IPS-15b (cell line): ENCODE measurements at regions not wholly inside any gene's neighbourhood (a gene's known extent, or its start where the extent isn't known, plus 50 kb on each side); places are given as distances from the start of the nearest gene placed in this dataset.
"Not testable (repeated sequence)": the region's sequence is repeated elsewhere in the genome, so short reads cannot be mapped to it uniquely, and the experiment has no call there.

ENCODE experiments used
- H3K27me3 ChIP-seq: one replicate; pipeline ENCODE4 v1.6.1; 2013; ENCODE audit warnings: low read length; ENCODE audit not compliant: control insufficient read depth, insufficient read depth
- H3K36me3 ChIP-seq: one replicate; pipeline ENCODE4 v1.6.1; 2013; ENCODE audit warnings: low read length; ENCODE audit not compliant: control insufficient read depth, insufficient read depth
- H3K4me1 ChIP-seq: one replicate; pipeline ENCODE4 v1.6.1; 2013; ENCODE audit warnings: mild to moderate bottlenecking, low read length; ENCODE audit not compliant: control insufficient read depth, insufficient read depth
- H3K4me3 ChIP-seq: one replicate; pipeline ENCODE4 v1.5.1; 2013; ENCODE audit warnings: low read depth, low read length
- H3K9ac ChIP-seq: one replicate; pipeline ENCODE4 v1.6.1; 2013; ENCODE audit warnings: low read depth, mild to moderate bottlenecking, low read length
- H3K9me3 ChIP-seq: one replicate; pipeline ENCODE4 v1.6.1; 2013; ENCODE audit warnings: mild to moderate bottlenecking, low read length; ENCODE audit not compliant: control insufficient read depth, insufficient read depth

DNA sequence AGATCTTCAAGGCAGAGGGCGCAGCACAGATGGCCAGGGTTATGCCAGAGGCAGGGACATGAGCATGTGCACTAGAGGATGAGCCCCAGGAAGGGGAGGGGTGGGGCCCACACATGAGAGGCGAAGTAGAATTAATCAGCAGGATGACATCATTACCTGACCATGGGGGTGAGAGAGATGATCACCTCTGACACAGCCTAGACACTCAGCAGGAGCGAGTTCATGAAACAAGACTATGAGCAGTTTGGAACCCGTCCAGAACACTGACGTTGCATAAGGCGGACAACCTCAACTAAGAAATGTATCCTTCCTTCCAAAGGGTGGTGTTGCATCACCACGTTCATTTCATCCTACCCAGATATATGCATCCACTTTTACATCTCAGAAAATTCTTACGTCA is 446.7 kb upstream of the TENM3 start:
- Histone ChIP-seq H3K4me1 (peaks cover 8% of the 10 kb centered on the region), H3K9ac (no peak overlapping the region), H3K36me3 (no peaks in the 10 kb centered on the region), H3K9me3 (no peaks in the 10 kb centered on the region), H3K27me3 (no peaks in the 10 kb centered on the region), H3K4me3 (no peak overlapping the region)

DNA sequence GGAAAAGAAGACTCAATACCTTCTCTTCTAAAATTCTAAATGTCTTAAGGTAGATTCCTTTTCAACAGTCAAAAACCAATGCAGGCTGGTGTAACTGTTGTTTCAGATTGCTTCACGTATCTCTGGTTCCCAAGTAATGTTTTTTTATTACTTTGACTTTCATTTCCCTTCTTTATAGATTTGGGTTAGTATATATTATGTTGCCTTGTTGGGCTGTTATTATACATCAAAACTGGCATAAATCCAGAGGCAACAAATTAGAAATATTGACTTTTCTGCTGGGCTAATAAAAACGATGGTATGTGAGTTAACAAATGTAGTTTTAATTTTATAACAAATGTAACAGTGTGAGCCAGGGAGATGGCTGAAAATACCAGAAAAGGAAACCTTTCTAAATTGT is 444.7 kb upstream of the TENM3 start:
- H3K4me1 ChIP-seq = no peaks in the 10 kb centered on the region
- H3K27me3 ChIP-seq = no peaks in the 10 kb centered on the region
- H3K9me3 ChIP-seq = no peaks in the 10 kb centered on the region
- no peak overlapping the region for H3K9ac ChIP-seq
- H3K36me3 ChIP-seq = no peaks in the 10 kb centered on the region
- H3K4me3 ChIP-seq = no peak overlapping the region

DNA sequence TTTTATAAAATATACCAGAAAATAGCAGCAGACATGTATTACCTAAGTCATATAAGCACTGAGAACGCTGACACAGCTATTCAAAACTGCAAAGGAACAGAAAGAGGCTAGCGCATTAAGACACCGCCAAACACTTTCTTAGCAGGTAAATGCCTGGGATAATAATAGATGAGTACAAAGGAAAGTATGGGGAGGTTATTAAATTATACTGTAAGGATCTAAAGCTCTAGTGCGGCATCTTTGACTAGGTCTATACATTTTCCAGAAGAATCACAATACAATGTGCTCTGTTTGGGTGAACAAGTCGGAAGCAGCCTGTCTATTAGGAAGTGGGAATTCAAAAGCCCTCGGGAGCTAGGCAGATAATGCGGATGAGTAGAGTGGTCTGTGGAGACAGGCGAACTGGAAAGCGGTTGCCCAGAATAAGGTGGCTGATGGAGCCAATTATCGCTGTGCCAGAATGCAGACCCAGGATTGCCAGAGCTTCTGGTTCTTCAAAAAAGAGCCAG is 443.6 kb upstream of the TENM3 start:
- Histone ChIP-seq H3K9ac (no peak overlapping the region), H3K4me1 (no peaks in the 10 kb centered on the region), H3K36me3 (no peaks in the 10 kb centered on the region), H3K27me3 (no peaks in the 10 kb centered on the region), H3K9me3 (no peaks in the 10 kb centered on the region), H3K4me3 (no peak overlapping the region)

DNA sequence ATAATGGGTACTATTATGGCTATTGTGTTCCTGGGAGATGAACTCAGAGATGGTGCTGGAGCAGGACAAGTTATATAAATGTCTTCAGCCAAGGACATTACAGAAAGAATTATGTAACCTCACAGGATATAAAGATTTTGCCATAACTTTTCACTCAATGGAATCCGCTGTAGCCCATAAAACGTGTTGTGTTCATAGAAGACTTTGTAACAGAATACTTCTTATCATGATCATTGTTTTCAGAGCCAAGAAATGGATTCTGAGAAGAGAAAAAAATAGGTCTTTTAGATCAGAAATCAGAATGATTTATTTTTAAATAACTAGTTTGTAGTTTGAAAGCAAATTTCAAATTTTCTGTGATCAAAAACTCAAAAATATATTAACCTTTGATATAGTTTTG is 441.0 kb upstream of the TENM3 start:
- no peaks in the 10 kb centered on the region for H3K9me3 ChIP-seq
- no peaks in the 10 kb centered on the region for H3K36me3 ChIP-seq

DNA sequence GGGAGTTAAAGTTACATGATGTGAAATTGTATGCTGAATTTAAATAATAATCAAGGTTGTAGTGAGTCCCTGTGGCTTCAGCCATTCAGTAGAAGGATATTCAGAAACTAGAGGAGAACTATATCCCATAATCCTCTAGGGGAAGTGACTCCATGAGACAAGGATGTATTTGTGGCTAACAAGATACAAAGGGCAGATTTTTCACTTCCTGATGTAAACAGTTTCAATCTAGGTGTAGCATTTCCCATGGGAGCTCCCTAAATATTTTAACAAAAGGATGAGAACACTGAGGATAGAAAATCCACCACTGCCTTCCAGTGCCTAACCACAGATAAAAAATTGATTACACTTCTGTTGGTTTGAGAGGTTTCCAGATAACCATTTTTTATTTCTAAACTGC is 435.4 kb upstream of the TENM3 start:
- Histone ChIP-seq H3K4me3 (no peak overlapping the region), H3K36me3 (no peaks in the 10 kb centered on the region), H3K27me3 (no peaks in the 10 kb centered on the region), H3K9me3 (no peaks in the 10 kb centered on the region), H3K9ac (no peak overlapping the region), H3K4me1 (no peaks in the 10 kb centered on the region)

More for the DNA sequence above, 441.0 kb upstream of the TENM3 start:
- H3K4me1 ChIP-seq = no peaks in the 10 kb centered on the region
- no peak overlapping the region for H3K9ac ChIP-seq
- no peak overlapping the region for H3K4me3 ChIP-seq
- H3K27me3 ChIP-seq = no peaks in the 10 kb centered on the region

DNA sequence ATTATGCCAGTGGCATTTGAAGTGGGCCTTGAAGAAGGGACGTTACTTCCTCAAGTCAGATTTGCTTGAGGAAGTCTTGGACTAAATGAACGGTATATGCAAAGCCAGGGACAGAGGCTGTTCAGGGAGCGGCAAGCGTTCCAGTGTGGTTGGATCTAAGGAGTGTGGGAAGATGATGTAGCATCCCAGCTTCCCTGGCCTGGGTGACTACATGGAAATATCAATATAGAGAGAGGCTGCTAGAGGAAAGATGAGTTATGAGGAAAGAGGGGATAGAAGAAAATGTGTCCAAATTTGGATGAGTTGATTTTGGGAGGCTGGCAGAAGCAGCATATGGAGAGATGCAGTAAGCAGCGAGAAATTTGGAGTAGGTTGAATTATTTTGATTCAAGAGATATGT is 432.5 kb upstream of the TENM3 start:
- H3K4me1 ChIP-seq = no peaks in the 10 kb centered on the region
- no peaks in the 10 kb centered on the region for H3K36me3 ChIP-seq
- H3K9ac ChIP-seq = no peak overlapping the region
- no peak overlapping the region for H3K4me3 ChIP-seq
- H3K27me3 ChIP-seq = no peaks in the 10 kb centered on the region
- no peaks in the 10 kb centered on the region for H3K9me3 ChIP-seq

DNA sequence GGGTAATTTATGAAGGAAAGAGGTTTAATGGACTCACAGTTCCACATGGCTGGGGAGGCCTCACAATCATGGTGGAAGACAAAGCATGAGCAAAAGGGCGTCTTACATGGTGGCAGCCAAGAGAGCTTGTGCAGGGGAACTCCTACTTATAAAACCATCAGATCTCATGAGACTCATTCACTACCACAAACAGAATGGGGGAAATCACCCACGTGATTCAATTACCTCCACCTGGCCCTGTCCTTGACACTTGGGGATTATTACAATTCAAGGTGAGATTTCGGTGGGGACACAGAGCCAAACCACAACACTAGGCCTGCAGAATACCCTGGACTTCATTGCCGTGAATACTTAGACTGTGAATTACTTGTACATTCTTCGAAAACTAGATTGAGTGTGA is 431.7 kb upstream of the TENM3 start:
- H3K4me1 ChIP-seq, H3K27me3 ChIP-seq, H3K9me3 ChIP-seq, H3K4me3 ChIP-seq, H3K36me3 ChIP-seq, H3K9ac ChIP-seq: not testable (repeated sequence)

DNA sequence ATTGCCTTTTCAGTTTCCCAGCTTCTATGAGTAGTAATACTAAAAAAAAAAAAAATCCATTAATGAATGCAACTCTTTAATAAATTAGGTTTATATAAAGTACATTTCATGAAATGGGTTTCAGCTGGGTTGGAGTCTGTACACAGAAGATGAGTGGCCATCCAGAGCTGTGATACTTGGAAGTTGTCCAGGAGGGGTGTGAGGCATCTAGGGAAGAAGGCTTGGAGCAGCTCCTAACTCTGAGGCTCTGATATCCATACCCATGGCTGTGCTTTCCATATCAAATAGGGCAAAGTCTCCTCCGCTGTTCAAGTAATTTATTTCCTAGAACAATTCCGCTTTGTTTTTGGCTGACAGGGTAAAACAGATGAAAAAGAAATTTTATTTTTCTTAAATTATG is 423.3 kb upstream of the TENM3 start:
- Histone ChIP-seq H3K9ac (no peak overlapping the region), H3K36me3 (no peaks in the 10 kb centered on the region), H3K9me3 (peaks cover 8% of the 10 kb centered on the region), H3K27me3 (no peaks in the 10 kb centered on the region), H3K4me1 (peaks cover 22% of the 10 kb centered on the region), H3K4me3 (no peak overlapping the region)

DNA sequence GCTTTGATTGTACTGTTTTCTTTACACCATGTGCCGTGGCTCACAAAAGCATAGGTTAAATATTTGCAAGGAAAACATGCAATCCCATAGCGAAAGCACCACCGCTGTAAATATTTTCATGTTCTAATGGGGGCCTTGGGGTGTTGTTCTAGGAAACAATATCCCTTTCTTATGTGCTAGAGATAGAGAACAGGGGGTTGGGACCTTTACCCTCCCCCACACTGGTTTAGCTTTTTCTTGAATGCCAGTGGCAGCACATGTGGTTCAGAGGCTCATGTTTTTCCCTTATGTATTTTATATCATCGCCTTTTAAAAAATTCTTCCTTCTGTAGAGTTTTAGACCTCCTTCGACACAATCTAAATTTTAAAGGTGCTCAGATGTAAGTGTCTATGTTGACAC is 422.6 kb upstream of the TENM3 start:
- Histone ChIP-seq H3K9ac (no peak overlapping the region), H3K4me1 (peaks cover 22% of the 10 kb centered on the region), H3K36me3 (no peaks in the 10 kb centered on the region), H3K9me3 (peaks cover 8% of the 10 kb centered on the region), H3K4me3 (no peak overlapping the region), H3K27me3 (no peaks in the 10 kb centered on the region)

DNA sequence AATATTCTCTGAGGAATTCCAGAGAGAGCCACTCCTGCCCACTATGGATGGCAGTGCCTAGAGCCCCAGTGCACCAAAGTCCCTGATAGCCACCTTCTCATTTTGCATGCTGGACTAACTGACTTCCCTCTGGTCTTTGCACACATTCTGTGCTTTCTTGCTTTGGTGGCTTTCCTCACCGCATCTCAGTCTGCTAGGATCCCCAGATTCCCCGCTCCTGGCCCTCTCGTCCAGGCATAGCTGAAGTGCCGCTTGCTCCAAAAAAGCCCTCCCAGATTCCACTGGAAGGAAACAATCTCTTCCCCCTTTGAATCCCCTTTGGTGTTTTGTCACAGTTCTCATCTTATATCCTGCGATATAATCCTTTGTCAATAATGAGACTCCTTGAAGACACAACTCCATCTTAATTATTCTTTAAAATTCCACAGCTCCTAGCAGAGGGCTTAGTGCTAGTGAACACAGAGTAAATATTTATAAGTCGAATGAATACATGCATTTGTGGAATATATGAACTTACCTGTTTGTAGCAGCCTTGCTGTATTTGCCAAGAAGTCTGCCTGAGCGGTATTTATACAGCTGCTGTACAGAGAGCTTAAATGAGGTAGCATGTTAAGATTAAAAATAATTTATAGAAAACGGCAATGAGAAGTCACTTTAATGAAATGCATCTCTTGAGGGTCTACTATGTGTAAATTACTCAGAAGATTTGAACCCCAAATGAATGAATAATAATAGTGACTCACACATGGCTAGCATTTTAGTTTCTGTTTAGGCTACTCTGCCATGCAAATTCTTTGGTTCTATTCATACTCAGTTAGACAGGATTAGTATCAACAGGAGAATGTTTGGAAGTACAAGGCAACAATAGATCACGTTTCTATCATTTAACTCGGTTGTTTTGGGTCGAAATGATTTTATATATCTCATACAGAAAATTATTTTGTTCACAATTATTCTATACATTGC is 421.9 kb upstream of the TENM3 start:
- Histone ChIP-seq H3K9ac (no peak overlapping the region), H3K36me3 (no peaks in the 10 kb centered on the region), H3K27me3 (no peaks in the 10 kb centered on the region), H3K4me3 (no peak overlapping the region), H3K4me1 (peaks cover 22% of the 10 kb centered on the region), H3K9me3 (peaks cover 8% of the 10 kb centered on the region)

DNA sequence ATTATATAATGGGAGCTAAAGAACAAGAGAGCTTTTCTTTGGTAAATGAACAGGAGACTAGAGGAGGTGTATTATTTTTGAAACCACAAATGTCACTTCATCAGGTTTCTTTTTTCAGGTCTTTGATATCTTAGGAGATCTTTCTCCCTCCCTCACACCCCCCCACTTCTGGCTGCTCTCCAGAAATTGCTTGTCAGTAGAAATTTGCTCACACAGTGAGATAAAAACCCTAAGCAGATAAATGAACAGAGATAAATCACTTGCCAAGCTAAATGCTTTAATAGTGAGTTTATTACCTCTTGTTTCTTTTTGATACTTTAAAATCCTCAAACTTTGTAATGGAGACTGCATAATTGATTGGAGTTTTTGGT is 421.2 kb upstream of the TENM3 start:
- H3K4me1 ChIP-seq = peaks cover 22% of the 10 kb centered on the region
- no peaks in the 10 kb centered on the region for H3K36me3 ChIP-seq
- H3K9me3 ChIP-seq = peaks cover 8% of the 10 kb centered on the region
- no peak overlapping the region for H3K9ac ChIP-seq
- no peak overlapping the region for H3K4me3 ChIP-seq
- H3K27me3 ChIP-seq = no peaks in the 10 kb centered on the region

DNA sequence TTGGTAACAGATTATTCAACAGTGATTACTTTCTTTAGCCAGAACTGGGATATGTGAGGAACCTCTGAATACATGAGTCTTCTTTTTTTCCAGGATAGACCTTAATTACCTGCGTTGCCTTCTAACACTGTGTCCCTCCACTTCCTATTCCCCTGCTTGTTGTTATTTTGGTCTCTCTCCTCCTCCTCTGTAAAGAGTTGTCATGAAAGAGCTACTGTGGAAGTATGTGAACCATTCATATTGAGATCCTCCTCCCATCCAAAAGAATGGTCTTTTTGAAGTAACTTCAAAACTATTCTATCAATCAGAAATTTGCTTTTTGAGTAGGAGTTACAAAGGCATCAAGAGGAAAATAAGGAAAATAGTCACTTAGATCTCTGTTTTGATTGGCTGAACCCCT is 420.0 kb upstream of the TENM3 start:
- Histone ChIP-seq H3K4me3 (peak overlapping the region; percentile 2), H3K9me3 (peaks cover 8% of the 10 kb centered on the region), H3K4me1 (peaks cover 22% of the 10 kb centered on the region), H3K9ac (no peak overlapping the region), H3K36me3 (no peaks in the 10 kb centered on the region), H3K27me3 (no peaks in the 10 kb centered on the region)
